Upper lobe of left lung (tissue), 6 donors: ENCODE measurements at regions not wholly inside any gene's neighbourhood (a gene's known extent, or its start where the extent isn't known, plus 50 kb on each side); places are given as distances from the start of the nearest gene placed in this dataset.
A peak's percentile ranks its signal among the peaks of the same experiment; 100 is the strongest.
"Not testable (repeated sequence)": the region's sequence is repeated elsewhere in the genome, so short reads cannot be mapped to it uniquely, and the experiment has no call there.

ENCODE experiments used
- ATAC-seq, 2 donors: fragments of 200-7000 bp; cut with Tn5 transposase; one replicate each; pipeline ENCODE4 v1.9.1; 2022; ENCODE audit warnings: mild to moderate bottlenecking in 2 of 2, moderate library complexity in 2 of 2; ENCODE audit not compliant: low FRiP score in 2 of 2
- DNase-seq, 2 donors: peaks; one replicate each; pipeline ENCODE4 v3.0.0-alpha.2; 2019 to 2020
- H3K27ac ChIP-seq, 4 donors: fragments of 200-600 bp; sonication (generic); one replicate each; pipeline ENCODE4 v1.5.1; 2016 to 2019
- H3K27me3 ChIP-seq, 4 donors: fragments of 200-600 bp; sonication (generic); one replicate each; pipeline ENCODE4 v1.5.1; 2017 to 2019
- H3K36me3 ChIP-seq, 4 donors: fragments of 200-600 bp; sonication (generic); one replicate each; pipeline ENCODE4 v1.5.1; 2016 to 2019
- H3K4me1 ChIP-seq, 4 donors: fragments of 200-600 bp; sonication (generic); one replicate each; pipeline ENCODE4 v1.5.1; 2018 to 2019
- H3K4me3 ChIP-seq, 4 donors: fragments of 200-600 bp; sonication (generic); one replicate each; pipeline ENCODE4 v1.5.1; 2017 to 2019; ENCODE audit warnings: mild to moderate bottlenecking in 2 of 4, moderate library complexity in 1 of 4
- H3K9me3 ChIP-seq, 4 donors: fragments of 200-600 bp; sonication (generic); one replicate each; pipeline ENCODE4 v1.5.1; 2018 to 2019
- CTCF ChIP-seq, 6 experiments: fragments of 450-650 bp in 4 of 6; fragments of 200-600 bp in 2 of 6; sonication (generic) in 2 of 6; IDR thresholded peaks; one replicate each; pipeline ENCODE4 v1.5.1; 2016 to 2019; ENCODE audit warnings: antibody characterized with exemption in 6 of 6
- EP300 ChIP-seq, 4 donors: sonication (generic); formaldehyde crosslinking; IDR thresholded peaks; one replicate each; pipeline ENCODE4 v1.5.1; 2017; ENCODE audit warnings: antibody characterized with exemption in 4 of 4, control low read depth in 2 of 4
- POLR2A ChIP-seq, 4 donors: fragments of 450-650 bp; IDR thresholded peaks; one replicate each; pipeline ENCODE4 v1.5.1; 2016 to 2017; ENCODE audit warnings: antibody characterized with exemption in 4 of 4, mild to moderate bottlenecking in 2 of 4
- POLR2AphosphoS5 ChIP-seq, 2 donors: sonication (generic); formaldehyde crosslinking; IDR thresholded peaks; one replicate each; pipeline ENCODE4 v1.5.1; 2017; ENCODE audit warnings: antibody characterized with exemption in 2 of 2
- WGBS, 2 donors: methylation state at CpG; one replicate each; pipeline ENCODE4 v1.1.5; 2017 to 2018; 5-methylcytosine and 5-hydroxymethylcytosine counted together
- donor health status: DM: no; HTN: no; CAD: no; lungs with moderate emphysema.
- donor health status: DM: no; HTN: yes; CAD: no; lungs with severe emphysema.

DNA sequence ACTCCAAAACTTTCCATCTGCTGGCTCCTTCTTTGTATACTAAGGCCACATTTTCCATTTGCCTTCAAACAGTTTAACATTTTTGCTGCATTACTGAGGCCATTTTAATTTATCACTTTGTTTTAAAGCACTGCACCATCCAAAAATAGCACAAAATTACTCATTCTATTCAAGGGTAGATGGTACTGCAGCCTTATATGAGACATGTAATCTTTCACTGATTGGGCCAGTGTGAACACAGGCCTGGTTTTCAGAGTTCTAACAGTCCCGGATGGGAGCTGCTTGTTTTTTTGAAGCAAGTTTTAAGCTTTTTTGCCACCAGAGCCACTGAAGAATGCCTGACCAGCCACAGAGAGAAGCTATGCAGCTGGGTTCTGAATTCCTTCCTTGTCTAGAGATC, 172.3 kb upstream of the TSC22D2 start:
- no peaks in the 10 kb centered on the region for H3K27me3 ChIP-seq
- H3K9me3 ChIP-seq = no peaks in the 10 kb centered on the region
- DNase-seq (no peak), ATAC-seq (peak in 1 of 2 donors; percentile 46)
- no peak overlapping the region for H3K27ac ChIP-seq
- WGBS, 2 donors = 75% methylated on average over 1 of the region's 1 CpG
- H3K36me3 ChIP-seq = no peaks in the 10 kb centered on the region
- H3K4me3 ChIP-seq = no peak overlapping the region
- H3K4me1 ChIP-seq = peaks cover 0 to 7% (median 3%) of the 10 kb centered on the region in 4 donors
- no peak for TF ChIP-seq CTCF (IDR thresholded peaks at IDR 0.05)
- no peak for TF ChIP-seq EP300 (IDR thresholded peaks at IDR 0.05)
- no peak for TF ChIP-seq POLR2AphosphoS5 (IDR thresholded peaks at IDR 0.05)
- TF ChIP-seq POLR2A (IDR thresholded peaks at IDR 0.05) = no peak

GRCh38 chr3:150232992-150233451, 175.1 kb upstream of the TSC22D2 start:
- 47 to 52% methylated on average over 4 of the region's 4 CpGs for WGBS, 2 donors
- peak overlapping the region in 1 of 4 donors; percentile 1 for H3K27ac ChIP-seq
- ATAC-seq = peak in 1 of 2 donors; percentile 24
- TF ChIP-seq EP300 (IDR thresholded peaks at IDR 0.05) (no peak), POLR2A (IDR thresholded peaks at IDR 0.05) (no peak), POLR2AphosphoS5 (IDR thresholded peaks at IDR 0.05) (no peak), CTCF (IDR thresholded peaks at IDR 0.05) (no peak)
- H3K27me3 ChIP-seq = no peaks in the 10 kb centered on the region
- H3K36me3 ChIP-seq = no peaks in the 10 kb centered on the region
- no peaks in the 10 kb centered on the region for H3K9me3 ChIP-seq
- DNase-seq = no peak
- H3K4me1 ChIP-seq = peaks cover 0 to 7% (median 2%) of the 10 kb centered on the region in 4 donors
- no peak overlapping the region for H3K4me3 ChIP-seq

GRCh38 chr3:150230037-150230436, 178.1 kb upstream of the TSC22D2 start:
- H3K4me1 ChIP-seq = peaks cover 0 to 7% (median 0%) of the 10 kb centered on the region in 4 donors
- WGBS, 2 donors = 84 to 85% methylated on average over 5 of the region's 5 CpGs
- no peaks in the 10 kb centered on the region for H3K36me3 ChIP-seq
- no peaks in the 10 kb centered on the region for H3K27me3 ChIP-seq
- no peaks in the 10 kb centered on the region for H3K9me3 ChIP-seq
- no peak for TF ChIP-seq POLR2A (IDR thresholded peaks at IDR 0.05)
- no peak for TF ChIP-seq POLR2AphosphoS5 (IDR thresholded peaks at IDR 0.05)
- TF ChIP-seq CTCF (IDR thresholded peaks at IDR 0.05) = no peak
- no peak for TF ChIP-seq EP300 (IDR thresholded peaks at IDR 0.05)
- no peak for ATAC-seq
- no peak overlapping the region for H3K4me3 ChIP-seq
- no peak overlapping the region for H3K27ac ChIP-seq
- DNase-seq = no peak

DNA sequence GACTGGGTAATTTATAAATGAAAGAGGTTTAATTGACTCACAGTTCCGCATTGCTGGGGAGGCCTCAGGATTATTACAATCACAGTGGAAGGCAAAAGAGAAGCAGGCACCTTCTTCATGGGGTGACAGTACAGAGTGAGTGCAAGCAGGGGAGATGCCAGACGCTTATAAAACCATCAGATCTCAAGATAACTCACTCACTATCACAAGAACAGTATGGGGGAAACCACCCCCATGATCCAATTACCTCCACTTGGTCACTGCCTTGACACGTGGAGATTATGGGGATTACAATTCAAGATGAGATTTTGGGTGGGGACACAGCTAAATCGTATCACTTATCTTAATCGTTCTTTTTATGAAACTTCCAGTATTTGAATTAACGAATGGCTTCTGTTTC, 179.5 kb upstream of the TSC22D2 start:
- not testable (repeated sequence) for H3K4me3 ChIP-seq, ATAC-seq, H3K36me3 ChIP-seq, H3K9me3 ChIP-seq, H3K27me3 ChIP-seq, H3K4me1 ChIP-seq, DNase-seq, H3K27ac ChIP-seq
- 87 to 89% methylated on average over 6 of the region's 6 CpGs for WGBS, 2 donors

GRCh38 chr3:150227839-150228238, 180.3 kb upstream of the TSC22D2 start:
- H3K4me3 ChIP-seq = no peak overlapping the region

More at GRCh38 chr3:150227839-150228238, 180.3 kb upstream of the TSC22D2 start:
- Histone ChIP-seq H3K27ac (no peak overlapping the region), H3K4me1 (peaks cover 0 to 1% (median 0%) of the 10 kb centered on the region in 4 donors), H3K36me3 (no peaks in the 10 kb centered on the region), H3K9me3 (no peaks in the 10 kb centered on the region), H3K27me3 (no peaks in the 10 kb centered on the region)
- ATAC-seq (peak; percentile 38 to 66), DNase-seq (no peak)
- no peak for TF ChIP-seq EP300 (IDR thresholded peaks at IDR 0.05)
- TF ChIP-seq CTCF (IDR thresholded peaks at IDR 0.05) = peak in 5 of 6 experiments; percentile 16 to 41 (median 31)
- 47 to 48% methylated on average over 5 of the region's 5 CpGs for WGBS, 2 donors
